A549 (cell line): ENCODE measurements at regions not wholly inside any gene's neighbourhood (a gene's known extent, or its start where the extent isn't known, plus 50 kb on each side); places are given as distances from the start of the nearest gene placed in this dataset.

Experiments
- ATAC-seq, 2 experiments: fragments of 200-7000 bp in 1 of 2; fragments of >200 bp in 1 of 2; cut with Nextera tagmentation in 1 of 2; cut with Tn5 transposase in 1 of 2; 3 replicates each; pipeline versions ENCODE4 v1.8.0 to v1.9.1; 2018 to 2020; ENCODE audit warnings: mild to moderate bottlenecking in 1 of 2, moderate library complexity in 1 of 2
- CTCF ChIA-PET: fragments of 300-600 bp; sonication (Branson Sonifier 250); formaldehyde crosslinking; extraction: SDS; loops from one replicate; lab custom pipeline; 2021; ENCODE audit warnings: antibody characterized with exemption, inconsistent platforms; lab: Yijun Ruan, JAX
- POLR2A ChIA-PET: fragments of 350-600 bp; formaldehyde crosslinking; extraction: SDS; loops from one replicate; lab custom pipeline; 2021; ENCODE audit warnings: antibody characterized with exemption, inconsistent platforms; lab: Yijun Ruan, JAX
- DNase-seq, 2 experiments: peaks; one replicate each; pipeline versions ENCODE4 v3.0.0 to v3.0.0-alpha.2; 2011 to 2016; ENCODE audit warnings: low read depth in 1 of 2, low spot score in 1 of 2
- FAIRE-seq: peaks from 2 replicates; lab custom pipeline; 2011; peaks lifted over from hg19 to GRCh38; lab: Jason Lieb, UNC
- H3K27ac ChIP-seq, 2 experiments: fragments of >200 bp; sonication (Bioruptor Twin); formaldehyde crosslinking; 3 replicates each; pipeline ENCODE4 v1.5.1; 2016 to 2017
- H3K4me1 ChIP-seq: fragments of >200 bp; sonication (Bioruptor Twin); formaldehyde crosslinking; 3 replicates; pipeline ENCODE4 v1.6.1; 2016
- H3K4me2 ChIP-seq: fragments of >200 bp; sonication (Bioruptor Twin); formaldehyde crosslinking; 3 replicates; pipeline ENCODE4 v1.6.1; 2016
- H3K4me3 ChIP-seq: fragments of >200 bp; sonication (Bioruptor Twin); formaldehyde crosslinking; 3 replicates; pipeline ENCODE4 v1.5.1; 2016
- H3K9me3 ChIP-seq: fragments of >200 bp; sonication (Bioruptor Twin); formaldehyde crosslinking; 3 replicates; pipeline ENCODE4 v1.6.1; 2016
- BHLHE40 ChIP-seq: IDR thresholded peaks from 2 replicates; pipeline ENCODE4 v1.6.1; 2012; ENCODE audit warnings: low read depth, low read length, inconsistent platforms
- CBX2 ChIP-seq: fragments of 200-600 bp; sonication (generic); IDR thresholded peaks from 2 replicates; pipeline ENCODE4 v1.6.1; 2016; ENCODE audit warnings: low read depth, mild to moderate bottlenecking, borderline replicate concordance
- CBX8 ChIP-seq: fragments of 200-600 bp; sonication (generic); IDR thresholded peaks from 2 replicates; pipeline ENCODE4 v1.6.1; 2016
- CHD4 ChIP-seq: fragments of 200-600 bp; sonication (generic); IDR thresholded peaks from 2 replicates; pipeline ENCODE4 v1.6.1; 2016; ENCODE audit warnings: antibody characterized with exemption, mild to moderate bottlenecking, borderline replicate concordance
- ESRRA ChIP-seq: fragments of 150-350 bp; IDR thresholded peaks from 2 replicates; pipeline ENCODE4 v1.6.1; 2014; ENCODE audit warnings: mild to moderate bottlenecking, low read length, borderline replicate concordance
- FOSB ChIP-seq: fragments of 250-450 bp; sonication (Bioruptor Pico); IDR thresholded peaks from 2 replicates; pipeline ENCODE4 v1.5.0; 2020; ENCODE audit warnings: mild to moderate bottlenecking, moderate library complexity
- FOSL2 ChIP-seq, 2 experiments: fragments of 450-650 bp in 1 of 2; fragments of >200 bp in 1 of 2; sonication (Bioruptor Twin) in 1 of 2; formaldehyde crosslinking; IDR thresholded peaks; 2 replicates each; pipeline versions ENCODE4 v1.5.0 to v1.6.1; 2016 to 2020; ENCODE audit warnings: mild to moderate bottlenecking in 1 of 2, moderate library complexity in 1 of 2
- FOXS1 ChIP-seq: fragments of 250-450 bp; sonication (Bioruptor Pico); IDR thresholded peaks from 2 replicates; pipeline ENCODE4 v1.5.0; 2020; ENCODE audit warnings: mild to moderate bottlenecking, moderate library complexity
- HOXA7 ChIP-seq: fragments of 250-450 bp; sonication (Bioruptor Pico); IDR thresholded peaks from 2 replicates; pipeline ENCODE4 v1.5.0; 2020; ENCODE audit warnings: mild to moderate bottlenecking, moderate library complexity
- HOXB5 ChIP-seq: fragments of 250-450 bp; sonication (Bioruptor Pico); IDR thresholded peaks from 2 replicates; pipeline ENCODE4 v1.5.0; 2020; ENCODE audit warnings: mild to moderate bottlenecking, moderate library complexity
- JUNB ChIP-seq: fragments of >200 bp; sonication (Bioruptor Twin); formaldehyde crosslinking; IDR thresholded peaks from 2 replicates; pipeline ENCODE4 v1.6.1; 2016
- MAFK ChIP-seq: fragments of 450-650 bp; IDR thresholded peaks from 2 replicates; pipeline ENCODE4 v1.6.1; 2014; ENCODE audit not compliant: partially characterized antibody
- NR3C1 ChIP-seq: fragments of >200 bp; sonication (Bioruptor Twin); formaldehyde crosslinking; IDR thresholded peaks from 3 replicates; pipeline ENCODE4 v1.6.1; 2017
- POLR2A ChIP-seq: IDR thresholded peaks from 2 replicates; pipeline ENCODE4 v1.6.1; 2012; ENCODE audit warnings: mild to moderate bottlenecking, low read length
- POLR2AphosphoS2 ChIP-seq: conservative IDR thresholded peaks from 2 replicates; pipeline ENCODE4 v1.6.1; 2012; ENCODE audit warnings: low read length, improper control_type of control experiment, inconsistent platforms
- RAD21 ChIP-seq, 2 experiments: fragments of >200 bp in 1 of 2; sonication (Bioruptor Twin) in 1 of 2; formaldehyde crosslinking in 1 of 2; IDR thresholded peaks in 1 of 2; conservative IDR thresholded peaks in 1 of 2; 2 replicates in 1 of 2; 3 replicates in 1 of 2; pipeline ENCODE4 v1.6.1; 2012 to 2018; ENCODE audit warnings: inconsistent platforms in 1 of 2
- RCOR1 ChIP-seq: fragments of 150-350 bp; IDR thresholded peaks from 2 replicates; pipeline ENCODE4 v1.6.1; 2014; ENCODE audit warnings: antibody characterized with exemption, low read length, low read depth
- RFX5 ChIP-seq: fragments of 450-650 bp; IDR thresholded peaks from 2 replicates; pipeline ENCODE4 v1.7.1; 2014; ENCODE audit warnings: antibody characterized with exemption, mild to moderate bottlenecking, moderate library complexity
- TFCP2L1 ChIP-seq: fragments of 250-450 bp; sonication (Bioruptor Pico); IDR thresholded peaks from 2 replicates; pipeline ENCODE4 v1.5.0; 2021; ENCODE audit warnings: mild to moderate bottlenecking
- ZNF302 ChIP-seq: fragments of 250-450 bp; sonication (Bioruptor Pico); IDR thresholded peaks from 2 replicates; pipeline ENCODE4 v1.9.0; 2021; ENCODE audit warnings: inconsistent platforms, mild to moderate bottlenecking, moderate library complexity
- TF ChIP-seq, protein P1 (sequence below): IDR thresholded peaks from 2 replicates; pipeline ENCODE4 v1.6.1; 2012; ENCODE audit warnings: low read depth, borderline replicate concordance
- TF ChIP-seq, protein P2 (sequence below): IDR thresholded peaks from 2 replicates; pipeline ENCODE4 v1.6.1; 2012
- TF ChIP-seq, protein P3 (sequence below): fragments of >200 bp; sonication (Bioruptor Twin); formaldehyde crosslinking; IDR thresholded peaks from 3 replicates; pipeline ENCODE4 v1.6.1; 2016
- TF ChIP-seq, protein P4 (sequence below): fragments of 250-450 bp; sonication (Bioruptor Pico); IDR thresholded peaks from 2 replicates; pipeline ENCODE4 v1.5.0; 2021; ENCODE audit warnings: mild to moderate bottlenecking, moderate library complexity, borderline replicate concordance
- TF ChIP-seq, protein P5 (sequence below): fragments of 150-350 bp; IDR thresholded peaks from 2 replicates; pipeline ENCODE4 v1.6.1; 2014; ENCODE audit warnings: low read depth, mild to moderate bottlenecking, low read length
- TF ChIP-seq, protein P6 (sequence below): fragments of >200 bp; sonication (Bioruptor Twin); formaldehyde crosslinking; IDR thresholded peaks from 2 replicates; pipeline ENCODE4 v1.6.1; 2016
- TF ChIP-seq, protein P7 (sequence below): fragments of 200-600 bp; sonication (generic); IDR thresholded peaks from 2 replicates; pipeline ENCODE4 v1.6.1; 2016; ENCODE audit warnings: antibody characterized with exemption, mild to moderate bottlenecking, moderate library complexity

DNA sequence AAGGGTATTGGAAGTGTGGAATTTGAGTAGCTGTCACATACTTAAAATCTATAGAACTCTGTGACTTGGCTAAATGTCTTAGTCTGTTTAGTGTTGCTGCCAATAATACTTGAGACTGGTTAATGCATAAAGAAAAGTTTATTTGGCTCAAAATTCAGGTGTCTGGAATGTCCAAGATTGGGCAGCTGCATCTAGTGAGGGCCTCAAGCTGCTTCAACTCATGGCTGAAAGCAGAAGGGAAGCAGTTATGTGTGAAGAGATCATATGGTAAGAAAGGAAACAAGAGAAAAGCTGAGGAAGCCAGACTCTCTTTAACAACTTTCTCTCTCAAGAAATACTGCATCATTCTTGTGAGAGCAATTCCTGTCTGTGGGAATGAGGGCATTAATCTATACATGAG lies 1043.3 kb upstream of the CDH6 start:
- no peak overlapping the region for H3K4me2 ChIP-seq
- DNase-seq (no peak), ATAC-seq (no peak), FAIRE-seq (no peak)
- POLR2A ChIA-PET: no interaction called here
- no peaks in the 10 kb centered on the region; the same call in 2 of the 3 replicates for H3K9me3 ChIP-seq
- CTCF ChIA-PET: no interaction called here
- no peak overlapping the region for H3K27ac ChIP-seq
- no peaks in the 10 kb centered on the region for H3K4me1 ChIP-seq
- no peak for TF ChIP-seq ZNF302
- no peak for TF ChIP-seq HOXA7 (CRISPR knock-in tag)
- TF ChIP-seq FOSB: no peak
- no peak for TF ChIP-seq TFCP2L1 (CRISPR knock-in tag)
- no peak for TF ChIP-seq HOXB5
- TF ChIP-seq, protein P1, sequence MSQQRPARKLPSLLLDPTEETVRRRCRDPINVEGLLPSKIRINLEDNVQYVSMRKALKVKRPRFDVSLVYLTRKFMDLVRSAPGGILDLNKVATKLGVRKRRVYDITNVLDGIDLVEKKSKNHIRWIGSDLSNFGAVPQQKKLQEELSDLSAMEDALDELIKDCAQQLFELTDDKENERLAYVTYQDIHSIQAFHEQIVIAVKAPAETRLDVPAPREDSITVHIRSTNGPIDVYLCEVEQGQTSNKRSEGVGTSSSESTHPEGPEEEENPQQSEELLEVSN: no peak
- TF ChIP-seq POLR2AphosphoS2: no peak
- no peak for TF ChIP-seq FOSL2 (IDR thresholded peaks at IDR 0.05)
- TF ChIP-seq FOSL2 (CRISPR knock-in tag; IDR thresholded peaks at IDR 0.05): no peak
- no peak for TF ChIP-seq FOXS1 (CRISPR knock-in tag)
- TF ChIP-seq, protein P2, sequence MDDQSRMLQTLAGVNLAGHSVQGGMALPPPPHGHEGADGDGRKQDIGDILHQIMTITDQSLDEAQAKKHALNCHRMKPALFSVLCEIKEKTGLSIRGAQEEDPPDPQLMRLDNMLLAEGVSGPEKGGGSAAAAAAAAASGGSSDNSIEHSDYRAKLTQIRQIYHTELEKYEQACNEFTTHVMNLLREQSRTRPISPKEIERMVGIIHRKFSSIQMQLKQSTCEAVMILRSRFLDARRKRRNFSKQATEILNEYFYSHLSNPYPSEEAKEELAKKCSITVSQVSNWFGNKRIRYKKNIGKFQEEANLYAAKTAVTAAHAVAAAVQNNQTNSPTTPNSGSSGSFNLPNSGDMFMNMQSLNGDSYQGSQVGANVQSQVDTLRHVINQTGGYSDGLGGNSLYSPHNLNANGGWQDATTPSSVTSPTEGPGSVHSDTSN: no peak
- TF ChIP-seq, protein P3, sequence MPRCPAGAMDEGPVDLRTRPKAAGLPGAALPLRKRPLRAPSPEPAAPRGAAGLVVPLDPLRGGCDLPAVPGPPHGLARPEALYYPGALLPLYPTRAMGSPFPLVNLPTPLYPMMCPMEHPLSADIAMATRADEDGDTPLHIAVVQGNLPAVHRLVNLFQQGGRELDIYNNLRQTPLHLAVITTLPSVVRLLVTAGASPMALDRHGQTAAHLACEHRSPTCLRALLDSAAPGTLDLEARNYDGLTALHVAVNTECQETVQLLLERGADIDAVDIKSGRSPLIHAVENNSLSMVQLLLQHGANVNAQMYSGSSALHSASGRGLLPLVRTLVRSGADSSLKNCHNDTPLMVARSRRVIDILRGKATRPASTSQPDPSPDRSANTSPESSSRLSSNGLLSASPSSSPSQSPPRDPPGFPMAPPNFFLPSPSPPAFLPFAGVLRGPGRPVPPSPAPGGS: no peak
- no peak for TF ChIP-seq NR3C1
- TF ChIP-seq, protein P4, sequence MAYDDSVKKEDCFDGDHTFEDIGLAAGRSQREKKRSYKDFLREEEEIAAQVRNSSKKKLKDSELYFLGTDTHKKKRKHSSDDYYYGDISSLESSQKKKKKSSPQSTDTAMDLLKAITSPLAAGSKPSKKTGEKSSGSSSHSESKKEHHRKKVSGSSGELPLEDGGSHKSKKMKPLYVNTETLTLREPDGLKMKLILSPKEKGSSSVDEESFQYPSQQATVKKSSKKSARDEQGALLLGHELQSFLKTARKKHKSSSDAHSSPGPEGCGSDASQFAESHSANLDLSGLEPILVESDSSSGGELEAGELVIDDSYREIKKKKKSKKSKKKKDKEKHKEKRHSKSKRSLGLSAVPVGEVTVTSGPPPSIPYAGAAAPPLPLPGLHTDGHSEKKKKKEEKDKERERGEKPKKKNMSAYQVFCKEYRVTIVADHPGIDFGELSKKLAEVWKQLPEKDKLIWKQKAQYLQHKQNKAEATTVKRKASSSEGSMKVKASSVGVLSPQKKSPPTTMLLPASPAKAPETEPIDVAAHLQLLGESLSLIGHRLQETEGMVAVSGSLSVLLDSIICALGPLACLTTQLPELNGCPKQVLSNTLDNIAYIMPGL (CRISPR knock-in tag): no peak
- TF ChIP-seq JUNB: no peak
- TF ChIP-seq RAD21 (conservative IDR thresholded peaks at IDR 0.05 in 1 of 2, IDR thresholded peaks at IDR 0.05 in 1 of 2): no peak
- no peak for TF ChIP-seq BHLHE40
- TF ChIP-seq CBX8: no peak
- TF ChIP-seq CHD4: no peak
- TF ChIP-seq ESRRA: no peak
- TF ChIP-seq, protein P5, sequence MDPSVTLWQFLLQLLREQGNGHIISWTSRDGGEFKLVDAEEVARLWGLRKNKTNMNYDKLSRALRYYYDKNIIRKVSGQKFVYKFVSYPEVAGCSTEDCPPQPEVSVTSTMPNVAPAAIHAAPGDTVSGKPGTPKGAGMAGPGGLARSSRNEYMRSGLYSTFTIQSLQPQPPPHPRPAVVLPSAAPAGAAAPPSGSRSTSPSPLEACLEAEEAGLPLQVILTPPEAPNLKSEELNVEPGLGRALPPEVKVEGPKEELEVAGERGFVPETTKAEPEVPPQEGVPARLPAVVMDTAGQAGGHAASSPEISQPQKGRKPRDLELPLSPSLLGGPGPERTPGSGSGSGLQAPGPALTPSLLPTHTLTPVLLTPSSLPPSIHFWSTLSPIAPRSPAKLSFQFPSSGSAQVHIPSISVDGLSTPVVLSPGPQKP: no peak
- no peak overlapping the region for H3K4me3 ChIP-seq

DNA sequence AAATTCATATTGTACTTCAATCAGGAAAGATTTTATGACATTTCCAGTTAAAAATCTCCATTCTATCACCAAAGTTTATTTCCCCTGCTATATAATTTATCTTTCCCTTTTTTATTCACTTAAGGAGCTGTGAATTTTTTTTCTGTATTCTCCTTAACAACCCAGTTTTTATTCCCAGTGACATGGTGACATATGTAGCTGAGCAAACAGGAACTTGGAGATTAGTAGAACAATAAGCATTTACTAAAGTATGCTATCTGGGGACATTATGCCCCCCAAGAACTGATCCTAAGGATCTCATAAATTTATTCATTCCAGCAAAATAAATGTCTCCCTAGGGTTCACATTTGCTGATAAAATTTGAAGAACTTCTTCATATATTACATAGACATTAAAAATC lies 1044.0 kb upstream of the CDH6 start:
- ATAC-seq (no peak), FAIRE-seq (no peak), DNase-seq (no peak)
- POLR2A ChIA-PET: no interaction called here
- no peak overlapping the region for H3K4me2 ChIP-seq
- H3K27ac ChIP-seq: no peak overlapping the region
- CTCF ChIA-PET: no interaction called here
- H3K4me1 ChIP-seq: no peaks in the 10 kb centered on the region
- no peaks in the 10 kb centered on the region; the same call in 2 of the 3 replicates for H3K9me3 ChIP-seq
- TF ChIP-seq, protein P1: no peak
- TF ChIP-seq, protein P6, sequence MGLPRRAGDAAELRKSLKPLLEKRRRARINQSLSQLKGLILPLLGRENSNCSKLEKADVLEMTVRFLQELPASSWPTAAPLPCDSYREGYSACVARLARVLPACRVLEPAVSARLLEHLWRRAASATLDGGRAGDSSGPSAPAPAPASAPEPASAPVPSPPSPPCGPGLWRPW: no peak
- TF ChIP-seq FOSB: no peak
- no peak for TF ChIP-seq BHLHE40
- no peak for TF ChIP-seq RCOR1
- TF ChIP-seq MAFK: no peak
- TF ChIP-seq POLR2A: no peak
- no peak for TF ChIP-seq RFX5
- no peak for TF ChIP-seq CBX2
- TF ChIP-seq, protein P7, sequence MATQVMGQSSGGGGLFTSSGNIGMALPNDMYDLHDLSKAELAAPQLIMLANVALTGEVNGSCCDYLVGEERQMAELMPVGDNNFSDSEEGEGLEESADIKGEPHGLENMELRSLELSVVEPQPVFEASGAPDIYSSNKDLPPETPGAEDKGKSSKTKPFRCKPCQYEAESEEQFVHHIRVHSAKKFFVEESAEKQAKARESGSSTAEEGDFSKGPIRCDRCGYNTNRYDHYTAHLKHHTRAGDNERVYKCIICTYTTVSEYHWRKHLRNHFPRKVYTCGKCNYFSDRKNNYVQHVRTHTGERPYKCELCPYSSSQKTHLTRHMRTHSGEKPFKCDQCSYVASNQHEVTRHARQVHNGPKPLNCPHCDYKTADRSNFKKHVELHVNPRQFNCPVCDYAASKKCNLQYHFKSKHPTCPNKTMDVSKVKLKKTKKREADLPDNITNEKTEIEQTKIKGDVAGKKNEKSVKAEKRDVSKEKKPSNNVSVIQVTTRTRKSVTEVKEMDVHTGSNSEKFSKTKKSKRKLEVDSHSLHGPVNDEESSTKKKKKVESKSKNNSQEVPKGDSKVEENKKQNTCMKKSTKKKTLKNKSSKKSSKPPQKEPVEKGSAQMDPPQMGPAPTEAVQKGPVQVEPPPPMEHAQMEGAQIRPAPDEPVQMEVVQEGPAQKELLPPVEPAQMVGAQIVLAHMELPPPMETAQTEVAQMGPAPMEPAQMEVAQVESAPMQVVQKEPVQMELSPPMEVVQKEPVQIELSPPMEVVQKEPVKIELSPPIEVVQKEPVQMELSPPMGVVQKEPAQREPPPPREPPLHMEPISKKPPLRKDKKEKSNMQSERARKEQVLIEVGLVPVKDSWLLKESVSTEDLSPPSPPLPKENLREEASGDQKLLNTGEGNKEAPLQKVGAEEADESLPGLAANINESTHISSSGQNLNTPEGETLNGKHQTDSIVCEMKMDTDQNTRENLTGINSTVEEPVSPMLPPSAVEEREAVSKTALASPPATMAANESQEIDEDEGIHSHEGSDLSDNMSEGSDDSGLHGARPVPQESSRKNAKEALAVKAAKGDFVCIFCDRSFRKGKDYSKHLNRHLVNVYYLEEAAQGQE: no peak
- no peak overlapping the region for H3K4me3 ChIP-seq
